ENCODE measurements at regions not wholly inside any gene's neighbourhood (a gene's known extent, or its start where the extent isn't known, plus 50 kb on each side); places are given as distances from the start of the nearest gene placed in this dataset.
"Not testable (repeated sequence)": the region's sequence is repeated elsewhere in the genome, so short reads cannot be mapped to it uniquely, and the experiment has no call there.

DNA sequence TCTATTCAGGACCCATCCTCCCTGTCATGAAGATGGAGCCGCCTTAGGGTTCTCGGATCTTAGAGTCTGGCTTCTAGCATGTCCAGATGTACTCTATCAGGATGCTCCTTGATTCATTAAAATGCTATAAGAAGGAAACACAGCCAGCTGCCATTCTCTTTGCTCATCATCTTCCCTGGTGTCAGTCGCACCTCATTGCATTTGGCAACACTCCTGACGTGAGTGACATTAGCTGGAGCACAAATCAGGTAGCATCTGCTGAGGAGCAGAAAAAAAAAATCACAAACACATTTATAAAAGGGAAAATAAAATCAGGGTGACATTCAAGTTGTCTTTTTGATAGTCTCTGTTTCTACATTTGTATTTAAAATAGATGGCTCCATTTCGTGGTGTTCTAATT, 226.1 kb upstream of the NMUR2 start:
- no peak overlapping the region for H3K27ac Mint-ChIP-seq
- H3K4me1 Mint-ChIP-seq: no peaks in the 10 kb centered on the region
- no peaks in the 10 kb centered on the region for H3K36me3 Mint-ChIP-seq
- no peak overlapping the region for H3K4me3 Mint-ChIP-seq
- H3K27me3 Mint-ChIP-seq: peaks cover 2% of the 10 kb centered on the region
- peaks cover 4% of the 10 kb centered on the region for H3K9me3 Mint-ChIP-seq

- Mint-ChIP-seq H3K9me3 (peaks cover 5% of the 10 kb centered on the region), H3K4me1 (no peaks in the 10 kb centered on the region), H3K27me3 (peaks cover 2% of the 10 kb centered on the region), H3K27ac (no peak overlapping the region), H3K36me3 (no peaks in the 10 kb centered on the region), H3K4me3 (no peak overlapping the region)
Measured at GRCh38 chr5:152632360-152632759, 227.3 kb upstream of the NMUR2 start.

- Mint-ChIP-seq H3K36me3 (no peaks in the 10 kb centered on the region), H3K9me3 (peaks cover 15% of the 10 kb centered on the region), H3K27me3 (peaks cover 2% of the 10 kb centered on the region), H3K4me3 (no peak overlapping the region), H3K4me1 (no peaks in the 10 kb centered on the region), H3K27ac (no peak overlapping the region)
Measured at GRCh38 chr5:152634586-152634985, 229.5 kb upstream of the NMUR2 start.

GRCh38 chr5:152638996-152639552, 234.0 kb upstream of the NMUR2 start:
- peaks cover 15% of the 10 kb centered on the region for H3K9me3 Mint-ChIP-seq
- H3K36me3 Mint-ChIP-seq: no peaks in the 10 kb centered on the region
- peaks cover 1% of the 10 kb centered on the region for H3K27me3 Mint-ChIP-seq
- H3K4me3 Mint-ChIP-seq: no peak overlapping the region
- no peak overlapping the region for H3K27ac Mint-ChIP-seq
- no peaks in the 10 kb centered on the region for H3K4me1 Mint-ChIP-seq

- Mint-ChIP-seq H3K36me3 (no peaks in the 10 kb centered on the region), H3K4me1 (no peaks in the 10 kb centered on the region), H3K27me3 (no peaks in the 10 kb centered on the region), H3K4me3 (no peak overlapping the region), H3K9me3 (peaks cover 15% of the 10 kb centered on the region), H3K27ac (no peak overlapping the region)
Measured at GRCh38 chr5:152641970-152642805, 237.1 kb upstream of the NMUR2 start.

- peaks cover 9% of the 10 kb centered on the region for H3K9me3 Mint-ChIP-seq
- no peak overlapping the region for H3K27ac Mint-ChIP-seq
- no peaks in the 10 kb centered on the region for H3K36me3 Mint-ChIP-seq
- H3K4me3 Mint-ChIP-seq: no peak overlapping the region
- no peaks in the 10 kb centered on the region for H3K4me1 Mint-ChIP-seq
- H3K27me3 Mint-ChIP-seq: no peaks in the 10 kb centered on the region
Measured at GRCh38 chr5:152642880-152643279, 237.8 kb upstream of the NMUR2 start.

DNA sequence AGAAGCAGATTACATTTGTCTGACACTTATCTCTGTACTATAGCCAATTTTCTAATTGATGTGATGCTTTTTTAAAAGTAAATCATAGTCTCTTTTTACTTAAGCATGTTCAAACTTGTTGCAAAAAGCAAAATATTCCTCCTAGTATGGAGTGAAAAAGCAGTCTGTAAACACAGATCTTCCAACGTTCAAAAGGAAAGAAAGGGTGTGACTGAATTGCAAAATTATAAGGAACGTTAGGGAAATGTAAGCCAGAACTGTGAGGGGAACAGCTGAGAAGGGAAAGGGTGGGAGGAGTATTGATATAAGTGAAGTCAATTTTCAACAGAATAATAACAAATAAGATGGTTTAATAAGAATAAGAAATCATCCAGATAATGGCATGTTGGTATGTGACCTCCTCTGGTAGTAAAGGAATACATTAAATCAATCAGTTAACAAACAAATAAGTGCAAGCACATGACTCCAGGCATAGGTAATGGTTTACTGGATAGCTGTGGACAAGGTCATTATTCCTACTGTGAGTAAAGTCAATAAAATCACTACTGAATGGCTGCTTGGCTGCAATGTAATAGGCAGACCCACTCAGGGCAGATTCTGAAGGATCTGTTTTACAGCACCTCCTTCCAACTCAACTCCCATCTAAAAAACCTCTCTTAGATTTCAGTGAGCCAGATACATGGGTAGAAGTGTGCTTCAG, 239.1 kb upstream of the NMUR2 start:
- Mint-ChIP-seq H3K27ac (no peak overlapping the region), H3K4me3 (no peak overlapping the region), H3K4me1 (no peaks in the 10 kb centered on the region), H3K36me3 (no peaks in the 10 kb centered on the region), H3K9me3 (no peaks in the 10 kb centered on the region), H3K27me3 (no peaks in the 10 kb centered on the region)

DNA sequence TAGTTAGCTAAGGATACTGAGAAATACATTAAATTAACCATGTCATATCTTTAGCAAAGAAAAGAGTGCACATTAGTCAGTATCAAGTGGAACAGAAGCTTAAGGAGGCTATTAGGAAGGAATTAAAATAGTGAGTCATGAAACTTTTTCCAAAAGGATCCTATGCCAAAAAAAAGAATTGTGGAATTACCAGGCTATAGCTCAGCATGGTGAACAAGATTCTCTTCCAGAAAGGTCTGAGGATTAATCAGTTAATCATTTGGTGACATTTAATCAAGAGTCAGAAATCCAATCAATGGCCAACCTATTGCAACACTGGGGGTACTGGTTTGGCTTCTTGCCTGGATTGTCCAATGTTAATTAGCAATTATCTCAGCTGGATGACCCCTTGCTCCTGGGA, 244.5 kb upstream of the NMUR2 start:
- Mint-ChIP-seq H3K36me3 (no peaks in the 10 kb centered on the region), H3K9me3 (no peaks in the 10 kb centered on the region), H3K27me3 (no peaks in the 10 kb centered on the region), H3K4me3 (no peak overlapping the region), H3K4me1 (no peaks in the 10 kb centered on the region), H3K27ac (no peak overlapping the region)

DNA sequence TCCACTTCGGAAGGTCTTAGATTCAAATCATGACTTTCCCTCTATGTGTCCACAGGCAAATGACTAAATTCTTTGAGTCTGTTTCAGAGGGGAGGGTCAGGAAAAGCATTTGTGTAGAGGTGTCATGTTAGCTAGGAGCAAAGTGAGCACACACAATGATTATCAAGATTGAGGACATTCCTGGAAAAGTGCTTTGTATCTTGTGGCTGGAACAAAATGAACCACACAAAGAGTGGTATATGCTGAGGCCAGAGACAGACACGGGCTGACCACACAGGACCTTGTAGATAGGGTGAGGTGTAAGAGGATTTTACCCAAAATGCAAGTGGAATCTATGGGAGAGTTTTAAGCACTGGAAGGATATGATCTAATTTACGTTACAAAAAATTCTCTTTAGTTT, 245.3 kb upstream of the NMUR2 start:
- no peaks in the 10 kb centered on the region for H3K9me3 Mint-ChIP-seq
- H3K4me1 Mint-ChIP-seq: no peaks in the 10 kb centered on the region
- no peak overlapping the region for H3K27ac Mint-ChIP-seq
- H3K4me3 Mint-ChIP-seq: no peak overlapping the region
- H3K36me3 Mint-ChIP-seq: no peaks in the 10 kb centered on the region
- no peaks in the 10 kb centered on the region for H3K27me3 Mint-ChIP-seq

DNA sequence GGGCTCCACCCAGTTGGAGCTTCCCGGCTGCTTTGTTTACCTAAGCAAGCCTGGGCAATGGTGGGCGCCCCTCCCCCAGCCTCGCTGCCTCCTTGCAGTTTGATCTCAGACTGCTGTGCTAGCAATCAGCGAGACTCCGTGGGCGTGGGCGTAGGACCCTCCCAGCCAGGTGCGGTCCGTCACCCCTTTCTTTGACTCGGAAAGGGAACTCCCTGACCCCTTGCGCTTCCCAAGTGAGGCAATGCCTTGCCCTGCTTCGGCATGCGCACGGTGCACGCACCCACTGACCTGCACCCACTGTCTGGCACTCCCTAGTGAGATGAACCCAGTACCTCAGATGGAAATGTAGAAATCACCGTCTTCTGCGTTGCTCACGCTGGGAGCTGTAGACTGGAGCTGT, 254.4 kb upstream of the NMUR2 start:
- not testable (repeated sequence) for H3K4me3 Mint-ChIP-seq, H3K27ac Mint-ChIP-seq, H3K4me1 Mint-ChIP-seq, H3K27me3 Mint-ChIP-seq, H3K9me3 Mint-ChIP-seq, H3K36me3 Mint-ChIP-seq

DNA sequence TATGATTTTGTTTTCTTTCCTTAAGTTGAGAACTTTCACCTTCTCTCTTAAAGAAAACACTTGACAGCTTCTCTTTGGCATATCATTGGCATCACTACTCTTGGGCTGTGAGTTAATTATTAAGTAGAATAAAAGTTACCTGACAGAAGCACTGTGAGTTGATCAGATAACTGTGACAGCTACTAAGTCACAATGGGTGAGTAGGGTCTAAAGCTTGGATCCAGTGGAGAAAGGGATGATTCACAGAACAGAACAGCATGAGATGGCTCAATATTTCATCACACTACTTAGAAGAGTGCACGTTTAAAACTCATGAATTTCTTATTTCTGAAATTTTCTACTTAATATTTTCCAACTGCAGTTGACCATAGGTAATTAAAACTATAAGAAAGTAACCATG, 268.5 kb upstream of the NMUR2 start:
- H3K9me3 Mint-ChIP-seq: no peaks in the 10 kb centered on the region
- no peaks in the 10 kb centered on the region for H3K27me3 Mint-ChIP-seq

DNA sequence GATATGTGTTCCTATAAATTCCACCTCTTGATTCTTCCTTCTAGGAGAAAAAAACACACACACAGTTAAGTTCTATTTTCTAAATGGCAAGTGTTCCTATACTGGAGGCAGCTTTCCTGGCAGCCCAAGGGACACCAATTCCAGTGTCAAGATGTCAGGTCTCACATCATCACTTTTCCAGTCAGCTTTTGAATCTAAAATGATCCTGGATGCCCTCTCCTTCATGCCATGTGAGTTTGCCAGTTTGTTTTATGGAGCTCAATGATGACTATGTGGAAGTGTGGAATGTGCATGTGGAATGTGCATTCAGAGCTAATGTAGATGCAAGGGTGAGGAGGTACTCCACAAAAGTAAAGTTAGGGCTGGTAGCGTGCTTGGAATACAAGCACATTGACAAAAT, 269.3 kb upstream of the NMUR2 start:
- Mint-ChIP-seq H3K36me3 (no peaks in the 10 kb centered on the region), H3K4me3 (no peak overlapping the region)

More for the DNA sequence above, 268.5 kb upstream of the NMUR2 start:
- H3K36me3 Mint-ChIP-seq: no peaks in the 10 kb centered on the region
- H3K4me3 Mint-ChIP-seq: no peak overlapping the region
- no peaks in the 10 kb centered on the region for H3K4me1 Mint-ChIP-seq
- no peak overlapping the region for H3K27ac Mint-ChIP-seq

DNA sequence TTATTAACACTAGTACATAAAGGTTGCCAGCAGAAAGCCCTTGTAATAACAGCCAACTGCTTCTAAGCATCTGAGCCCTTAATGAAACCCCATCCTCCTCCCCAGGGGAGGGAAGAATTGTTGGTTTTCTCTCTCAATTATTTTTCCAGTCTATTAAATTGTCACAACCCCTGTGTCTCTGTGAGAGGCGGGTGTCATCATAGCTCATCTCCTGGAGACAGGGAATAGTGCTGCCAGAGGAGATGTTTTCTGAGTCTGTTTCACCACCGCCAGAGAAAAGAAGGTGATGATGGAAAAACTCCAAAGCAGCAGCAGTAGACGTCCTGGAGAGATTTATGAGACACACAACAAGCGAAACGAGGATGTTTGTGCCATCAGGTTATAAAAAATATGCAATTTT, 271.1 kb upstream of the NMUR2 start:
- Mint-ChIP-seq H3K4me3 (no peak overlapping the region), H3K4me1 (no peaks in the 10 kb centered on the region), H3K27ac (no peak overlapping the region), H3K36me3 (no peaks in the 10 kb centered on the region), H3K9me3 (peaks cover 4% of the 10 kb centered on the region), H3K27me3 (no peaks in the 10 kb centered on the region)

More for the DNA sequence above, 269.3 kb upstream of the NMUR2 start:
- Mint-ChIP-seq H3K27ac (no peak overlapping the region), H3K4me1 (no peaks in the 10 kb centered on the region), H3K9me3 (no peaks in the 10 kb centered on the region), H3K27me3 (no peaks in the 10 kb centered on the region)

DNA sequence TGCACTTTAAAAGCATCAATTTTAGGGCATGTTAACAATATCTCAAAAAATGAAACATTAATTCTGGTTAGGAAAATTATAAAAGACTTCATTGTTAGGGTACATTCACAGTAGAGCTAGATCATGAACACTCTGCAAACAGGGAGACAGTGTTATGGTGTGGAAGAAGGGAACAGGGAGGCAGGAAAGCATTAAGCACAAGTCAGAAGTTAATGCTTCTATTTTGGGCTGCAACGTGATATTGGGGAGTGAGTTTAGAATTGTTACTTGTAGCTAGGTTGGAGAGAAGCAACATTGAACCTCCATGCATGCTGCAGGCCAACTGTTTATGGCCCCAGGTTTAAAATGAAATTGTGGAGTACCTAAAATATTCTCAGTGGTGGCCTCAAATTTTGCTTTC, 278.1 kb upstream of the NMUR2 start:
- H3K4me3 Mint-ChIP-seq: no peak overlapping the region
- H3K9me3 Mint-ChIP-seq: peaks cover 16% of the 10 kb centered on the region
- H3K4me1 Mint-ChIP-seq: no peaks in the 10 kb centered on the region
- no peaks in the 10 kb centered on the region for H3K27me3 Mint-ChIP-seq
- no peak overlapping the region for H3K27ac Mint-ChIP-seq
- no peaks in the 10 kb centered on the region for H3K36me3 Mint-ChIP-seq

GRCh38 chr5:152686931-152687330, 281.9 kb upstream of the NMUR2 start:
- Mint-ChIP-seq H3K27me3 (no peaks in the 10 kb centered on the region), H3K36me3 (no peaks in the 10 kb centered on the region), H3K4me3 (no peak overlapping the region), H3K9me3 (peaks cover 12% of the 10 kb centered on the region), H3K4me1 (no peaks in the 10 kb centered on the region), H3K27ac (no peak overlapping the region)

DNA sequence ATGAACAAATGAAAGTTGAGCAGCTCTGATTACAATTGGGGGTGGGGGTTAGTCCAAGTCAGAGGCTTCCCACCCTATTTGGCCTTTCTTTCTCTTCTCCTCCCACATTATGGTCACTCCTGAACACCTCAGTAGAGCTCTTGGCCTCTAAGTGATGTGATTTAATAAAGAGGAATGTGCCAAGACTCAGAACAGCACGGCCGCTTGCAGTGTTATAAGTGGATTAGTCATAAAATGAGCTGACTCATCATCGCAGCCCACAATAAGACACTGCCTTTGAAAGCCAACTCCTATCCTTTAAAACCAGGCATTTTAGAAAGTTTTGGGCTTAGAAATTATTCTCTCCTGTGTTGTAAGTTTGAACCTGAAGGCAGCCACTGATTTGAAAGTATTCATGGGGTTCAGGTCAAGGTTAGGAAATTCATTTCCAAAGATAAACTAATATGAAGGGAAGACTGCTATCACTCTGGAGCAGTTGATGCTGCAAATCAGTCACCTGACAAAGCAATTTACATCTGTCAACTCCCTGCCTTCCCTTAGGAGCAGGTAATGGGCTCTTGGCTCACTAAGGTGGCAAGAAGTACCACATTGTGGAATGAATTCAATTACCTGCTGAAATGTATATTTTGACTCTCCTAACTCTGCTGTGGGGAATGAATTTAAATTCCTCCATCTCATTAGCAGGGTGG, 283.6 kb upstream of the NMUR2 start:
- H3K27ac Mint-ChIP-seq: no peak overlapping the region
- H3K27me3 Mint-ChIP-seq: peaks cover 2% of the 10 kb centered on the region
- no peaks in the 10 kb centered on the region for H3K4me1 Mint-ChIP-seq
- H3K36me3 Mint-ChIP-seq: no peaks in the 10 kb centered on the region
- H3K4me3 Mint-ChIP-seq: no peak overlapping the region
- H3K9me3 Mint-ChIP-seq: peaks cover 17% of the 10 kb centered on the region
